K562 (cell line): ENCODE measurements at regions not wholly inside any gene's neighbourhood (a gene's known extent, or its start where the extent isn't known, plus 50 kb on each side); places are given as distances from the start of the nearest gene placed in this dataset.

Experiments used
- ATAC-seq: fragments of 200-7000 bp; cut with Tn5 transposase; 3 replicates; pipeline ENCODE4 v1.9.1; 2020; ENCODE audit warnings: moderate library complexity
- BruUV-seq: library from RNA; stranded (reverse); fragments of 400-500 nt; replicated peaks from 2 replicates; lab custom pipeline; 2021; lab: Mats Ljungman, UMichigan
- CTCF ChIA-PET: fragments of 300-600 bp; formaldehyde crosslinking; extraction: SDS; loops from one replicate; lab custom pipeline; 2021; ENCODE audit warnings: low intra/inter-chr PET ratio; lab: Yijun Ruan, JAX
- POLR2A ChIA-PET: fragments of 300-600, 350-650 bp; sonication (Branson Sonifier 250); formaldehyde crosslinking; extraction: SDS; loops from one replicate; lab custom pipeline; 2021; ENCODE audit warnings: antibody characterized with exemption, inconsistent platforms; lab: Yijun Ruan, JAX
- DNase-seq, 4 experiments: peaks; one replicate each; pipeline versions ENCODE4 v3.0.0 to v3.0.0-alpha.2; 2011 to 2018; ENCODE audit warnings: low spot score in 3 of 4, mixed read lengths in 3 of 4; ENCODE audit errors: extremely low read depth in 1 of 4
- FAIRE-seq: peaks from 2 replicates; lab custom pipeline; 2011; peaks lifted over from hg19 to GRCh38; lab: Jason Lieb, UNC
- H2AFZ ChIP-seq: 2 replicates; pipeline ENCODE4 v1.6.0; 2011; ENCODE audit warnings: low read depth, low read length, control low read depth, inconsistent platforms
- H3K27ac ChIP-seq: fragments of 200-600 bp; 3 replicates; pipeline ENCODE4 v1.8.0; 2011; ENCODE audit warnings: low read depth, mild to moderate bottlenecking, control low read depth, inconsistent platforms, low read length, moderate library complexity, mixed read lengths; ENCODE audit errors: extremely low read depth
- H3K27me3 ChIP-seq, 2 experiments: fragments of 300-600 bp in 1 of 2; 2 replicates in 1 of 2; 3 replicates in 1 of 2; pipeline versions ENCODE4 v1.6.0 to v1.8.0; 2011; ENCODE audit warnings: inconsistent platforms in 2 of 2, low read length in 2 of 2, mild to moderate bottlenecking in 1 of 2, mixed read lengths in 1 of 2, moderate library complexity in 1 of 2; ENCODE audit not compliant: control insufficient read depth in 2 of 2, insufficient read depth in 2 of 2
- H3K36me3 ChIP-seq: fragments of 300-600 bp; 3 replicates; pipeline ENCODE4 v1.8.0; 2011; ENCODE audit warnings: mild to moderate bottlenecking, low read length, inconsistent platforms; ENCODE audit not compliant: control insufficient read depth, insufficient read depth
- H3K4me1 ChIP-seq, 2 experiments: fragments of 200-600 bp in 1 of 2; replicated peaks in 1 of 2; 2 replicates in 1 of 2; 3 replicates in 1 of 2; pipeline versions ENCODE4 v1.5.1 to v1.8.0; 2011; ENCODE audit warnings: inconsistent platforms in 2 of 2, low read length in 2 of 2, mild to moderate bottlenecking in 1 of 2, mixed read lengths in 1 of 2, moderate library complexity in 1 of 2; ENCODE audit not compliant: control insufficient read depth in 2 of 2, insufficient read depth in 2 of 2
- H3K4me2 ChIP-seq: 2 replicates; pipeline ENCODE4 v1.6.1; 2011; ENCODE audit warnings: low read length, control low read depth, inconsistent platforms, mixed read lengths; ENCODE audit not compliant: insufficient read depth
- H3K4me3 ChIP-seq: fragments of 200-600 bp; sonication (generic), shearing (Covaris generic); 2 replicates; pipeline ENCODE4 v1.5.1; 2016; ENCODE audit warnings: control low read depth, inconsistent platforms
- H3K79me2 ChIP-seq: fragments of 200-600 bp; 3 replicates; pipeline ENCODE4 v1.8.0; 2011; ENCODE audit warnings: low read length, inconsistent platforms; ENCODE audit not compliant: control insufficient read depth, insufficient read depth
- H3K9ac ChIP-seq, 2 experiments: 2 replicates each; pipeline versions ENCODE4 v1.6.0 to v1.6.1; 2011; ENCODE audit warnings: low read depth in 2 of 2, low read length in 2 of 2, control low read depth in 1 of 2, inconsistent platforms in 1 of 2, mild to moderate bottlenecking in 1 of 2, mixed read lengths in 1 of 2; ENCODE audit not compliant: insufficient read depth in 1 of 2
- H3K9me1 ChIP-seq: one replicate; pipeline ENCODE4 v1.6.0; 2011; ENCODE audit warnings: inconsistent platforms, mild to moderate bottlenecking, low read length, moderate library complexity; ENCODE audit not compliant: control insufficient read depth, insufficient read depth
- H3K9me3 ChIP-seq: replicated peaks from 2 replicates; pipeline ENCODE4 v1.5.1; 2011; ENCODE audit warnings: low read depth, low read length, inconsistent platforms; ENCODE audit not compliant: control insufficient read depth, insufficient read depth
- H4K20me1 ChIP-seq: replicated peaks from 2 replicates; pipeline ENCODE4 v1.6.1; 2011; ENCODE audit warnings: low read length, inconsistent platforms, mixed read lengths; ENCODE audit not compliant: control insufficient read depth, insufficient read depth
- CUX1 ChIP-seq: fragments of 200-800 bp; sonication (Bioruptor generic); IDR thresholded peaks from 2 replicates; pipeline ENCODE4 v1.6.1; 2016; ENCODE audit warnings: missing genetic modification characterization, missing compliant biosample characterization
- GATAD2B ChIP-seq: fragments of 450-650 bp; IDR thresholded peaks from 2 replicates; pipeline ENCODE4 v1.6.1; 2017; ENCODE audit warnings: mild to moderate bottlenecking, borderline replicate concordance
- NEUROD1 ChIP-seq: fragments of 150-350 bp; IDR thresholded peaks from 2 replicates; pipeline ENCODE4 v1.6.1; 2014; ENCODE audit warnings: borderline replicate concordance, low read length, low read depth; ENCODE audit not compliant: partially characterized antibody
- NUFIP1 ChIP-seq: fragments of 450-650 bp; IDR thresholded peaks from 2 replicates; pipeline ENCODE4 v1.6.1; 2018; ENCODE audit not compliant: partially characterized antibody
- PURB ChIP-seq: sonication (generic); formaldehyde crosslinking; IDR thresholded peaks from 2 replicates; pipeline ENCODE4 v1.9.0; 2021; ENCODE audit warnings: low read depth, mild to moderate bottlenecking, missing genetic modification reagents
- ZNF384 ChIP-seq: IDR thresholded peaks from 2 replicates; pipeline ENCODE4 v1.6.1; 2012; ENCODE audit warnings: low read depth, low read length, improper control_type of control experiment
- ZNF445 ChIP-seq: fragments of 250-450 bp; sonication (Bioruptor Pico); IDR thresholded peaks from 2 replicates; pipeline ENCODE4 v1.4.0; 2020; ENCODE audit warnings: low read depth, mild to moderate bottlenecking, moderate library complexity
- WGBS: fragments of 100-300 bp; shearing (Covaris generic); methylation state at CpG from one replicate; pipeline ENCODE4 v1.1.6; 2016; ENCODE audit warnings: low coverage, mixed read lengths; ENCODE audit not compliant: insufficient coverage; ENCODE audit errors: missing lambda C conversion rate; 5-methylcytosine and 5-hydroxymethylcytosine counted together
- in situ Hi-C: fragments of 300-500 bp; cut with MboI; formaldehyde crosslinking; loops from 4 replicates; pipeline ENCODE4 v1.15.0; 2018; ENCODE audit warnings: inconsistent platforms, mixed read lengths
- intact Hi-C: fragments of 100-400 bp; cut with micrococcal nuclease; formaldehyde crosslinking; loops from 2 replicates; pipeline ENCODE4 v1.14.2; 2022
- TF ChIP-seq, protein P1 (sequence below): sonication (generic); formaldehyde crosslinking; IDR thresholded peaks from 2 replicates; pipeline ENCODE4 v1.8.0; 2022; ENCODE audit warnings: mild to moderate bottlenecking, missing genetic modification reagents
- TF ChIP-seq, protein P2 (sequence below): fragments of 450-650 bp; formaldehyde crosslinking; IDR thresholded peaks from 2 replicates; pipeline ENCODE4 v1.4.0; 2022; ENCODE audit warnings: missing genetic modification characterization
- TF ChIP-seq, protein P3 (sequence below): fragments of 450-650 bp; conservative IDR thresholded peaks from 2 replicates; pipeline ENCODE4 v1.6.1; 2016; ENCODE audit warnings: missing genetic modification characterization, low read depth, mild to moderate bottlenecking, control low read depth, missing compliant biosample characterization

DNA sequence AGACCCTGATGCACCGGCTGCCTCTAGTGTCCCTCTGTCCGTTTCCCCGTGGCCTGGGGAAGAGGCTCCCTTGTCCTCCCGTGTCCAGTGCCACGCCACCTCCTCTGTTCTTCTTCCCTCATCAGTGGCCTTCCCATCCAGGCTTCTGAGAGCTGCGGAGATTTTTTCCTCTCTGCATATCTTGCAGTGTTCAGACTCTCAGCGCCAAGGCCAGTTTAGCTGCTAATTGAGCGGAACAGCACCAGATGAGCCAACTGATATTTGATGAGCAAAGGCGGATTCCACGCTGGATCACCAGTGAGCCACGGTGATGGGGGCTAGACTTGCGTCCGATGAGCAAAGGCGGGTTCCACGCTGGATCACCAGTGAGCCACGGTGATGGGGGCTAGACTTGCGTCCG lies 257.6 kb downstream of the FOXL1 start:
- Histone ChIP-seq H4K20me1 (no peaks in the 10 kb centered on the region), H3K79me2 (no peaks in the 10 kb centered on the region), H3K4me3 (no peak overlapping the region), H3K27ac (no peak overlapping the region), H3K4me1 (no peaks in the 10 kb centered on the region), H3K4me2 (no peak overlapping the region), H3K9me3 (no peaks in the 10 kb centered on the region), H3K27me3 (peaks cover 31 to 49% of the 10 kb centered on the region in 2 experiments; a peak in 4 of 5 replicates), H2AFZ (no peak overlapping the region), H3K9ac (no peak overlapping the region), H3K36me3 (no peaks in the 10 kb centered on the region), H3K9me1 (no peaks in the 10 kb centered on the region)
- in situ Hi-C loops, result no loop called here
- ATAC-seq, result no peak
- WGBS, result 0% methylated on average over 8 of the region's 18 CpGs
- FAIRE-seq, result no peak
- DNase-seq, result no peak
- no TSS peak for BruUV-seq
- intact Hi-C loops, result no loop called here
- CTCF ChIA-PET, result no interaction called here
- POLR2A ChIA-PET, result no interaction called here
- TF ChIP-seq, protein P1, sequence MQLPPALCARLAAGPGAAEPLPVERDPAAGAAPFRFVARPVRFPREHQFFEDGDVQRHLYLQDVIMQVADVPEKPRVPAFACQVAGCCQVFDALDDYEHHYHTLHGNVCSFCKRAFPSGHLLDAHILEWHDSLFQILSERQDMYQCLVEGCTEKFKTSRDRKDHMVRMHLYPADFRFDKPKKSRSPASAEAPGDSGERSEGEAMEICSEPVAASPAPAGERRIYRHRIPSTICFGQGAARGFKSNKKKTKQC (CRISPR knock-in tag), result no peak
- TF ChIP-seq ZNF445 (CRISPR knock-in tag) (no peak), ZNF384 (no peak), NEUROD1 (no peak), NUFIP1 (no peak), PURB (CRISPR knock-in tag) (no peak), CUX1 (CRISPR knock-in tag) (no peak), GATAD2B (no peak)
- TF ChIP-seq, protein P2, sequence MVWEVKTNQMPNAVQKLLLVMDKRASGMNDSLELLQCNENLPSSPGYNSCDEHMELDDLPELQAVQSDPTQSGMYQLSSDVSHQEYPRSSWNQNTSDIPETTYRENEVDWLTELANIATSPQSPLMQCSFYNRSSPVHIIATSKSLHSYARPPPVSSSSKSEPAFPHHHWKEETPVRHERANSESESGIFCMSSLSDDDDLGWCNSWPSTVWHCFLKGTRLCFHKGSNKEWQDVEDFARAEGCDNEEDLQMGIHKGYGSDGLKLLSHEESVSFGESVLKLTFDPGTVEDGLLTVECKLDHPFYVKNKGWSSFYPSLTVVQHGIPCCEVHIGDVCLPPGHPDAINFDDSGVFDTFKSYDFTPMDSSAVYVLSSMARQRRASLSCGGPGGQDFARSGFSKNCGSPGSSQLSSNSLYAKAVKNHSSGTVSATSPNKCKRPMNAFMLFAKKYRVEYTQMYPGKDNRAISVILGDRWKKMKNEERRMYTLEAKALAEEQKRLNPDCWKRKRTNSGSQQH (CRISPR knock-in tag), result no peak
- TF ChIP-seq, protein P3, sequence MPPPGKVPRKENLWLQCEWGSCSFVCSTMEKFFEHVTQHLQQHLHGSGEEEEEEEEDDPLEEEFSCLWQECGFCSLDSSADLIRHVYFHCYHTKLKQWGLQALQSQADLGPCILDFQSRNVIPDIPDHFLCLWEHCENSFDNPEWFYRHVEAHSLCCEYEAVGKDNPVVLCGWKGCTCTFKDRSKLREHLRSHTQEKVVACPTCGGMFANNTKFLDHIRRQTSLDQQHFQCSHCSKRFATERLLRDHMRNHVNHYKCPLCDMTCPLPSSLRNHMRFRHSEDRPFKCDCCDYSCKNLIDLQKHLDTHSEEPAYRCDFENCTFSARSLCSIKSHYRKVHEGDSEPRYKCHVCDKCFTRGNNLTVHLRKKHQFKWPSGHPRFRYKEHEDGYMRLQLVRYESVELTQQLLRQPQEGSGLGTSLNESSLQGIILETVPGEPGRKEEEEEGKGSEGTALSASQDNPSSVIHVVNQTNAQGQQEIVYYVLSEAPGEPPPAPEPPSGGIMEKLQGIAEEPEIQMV (tag), result no peak
